CD4-positive, alpha-beta T cell (primary cell): ENCODE measurements at regions not wholly inside any gene's neighbourhood (a gene's known extent, or its start where the extent isn't known, plus 50 kb on each side); places are given as distances from the start of the nearest gene placed in this dataset.

Experiments used
- ATAC-seq: fragments of 200-7000 bp; cut with Tn5 transposase; one replicate; pipeline ENCODE4 v1.10.0; 2022; ENCODE audit warnings: mild to moderate bottlenecking; ENCODE audit not compliant: poor library complexity
- CTCF ChIA-PET: fragments of 350-600 bp; sonication (Branson Sonifier 250); formaldehyde crosslinking; loops from one replicate; lab custom pipeline; 2021; ENCODE audit warnings: antibody characterized with exemption, inconsistent platforms; lab: Charles Lee
- POLR2A ChIA-PET: fragments of 350-600 bp; sonication (Branson Sonifier 250); formaldehyde crosslinking; loops from one replicate; lab custom pipeline; 2021; ENCODE audit warnings: antibody characterized with exemption, inconsistent platforms; lab: Charles Lee
- DNase-seq, 14 experiments: peaks; one replicate each; pipeline ENCODE4 v3.0.0-alpha.2; 2013 to 2020; ENCODE audit warnings: mixed read lengths in 2 of 14
- H3K27ac ChIP-seq, 2 donors: one replicate each; pipeline versions ENCODE4 v1.5.1 to v1.7.0; 2013; ENCODE audit warnings: low read length in 2 of 2, low read depth in 1 of 2, mild to moderate bottlenecking in 1 of 2
- H3K27me3 ChIP-seq, 2 experiments: 1 replicate in 1 of 2; 2 replicates in 1 of 2; pipeline versions ENCODE4 v1.6.1 to v1.7.0; 2013; ENCODE audit warnings: low read length in 2 of 2, control low read depth in 1 of 2, mild to moderate bottlenecking in 1 of 2, moderate library complexity in 1 of 2; ENCODE audit not compliant: insufficient read depth in 2 of 2, control insufficient read depth in 1 of 2
- H3K36me3 ChIP-seq: one replicate; pipeline ENCODE4 v1.6.1; 2013; ENCODE audit warnings: low read length, control low read depth; ENCODE audit not compliant: insufficient read depth
- H3K4me1 ChIP-seq: one replicate; pipeline ENCODE4 v1.6.1; 2013; ENCODE audit warnings: low read length, control low read depth; ENCODE audit not compliant: insufficient read depth
- H3K4me3 ChIP-seq: one replicate; pipeline ENCODE4 v1.5.1; 2013; ENCODE audit warnings: mild to moderate bottlenecking, low read length, moderate library complexity
- H3K9me3 ChIP-seq, 2 experiments: 1 replicate in 1 of 2; 2 replicates in 1 of 2; pipeline versions ENCODE4 v1.6.1 to v1.7.0; 2013; ENCODE audit warnings: low read length in 2 of 2, mild to moderate bottlenecking in 2 of 2, control low read depth in 1 of 2, moderate library complexity in 1 of 2; ENCODE audit not compliant: control insufficient read depth in 1 of 2, insufficient read depth in 1 of 2
- H3K27ac Mint-ChIP-seq: one replicate; pipeline ENCODE4 v1.8.0; 2020; ENCODE audit warnings: mixed read lengths
- H3K27me3 Mint-ChIP-seq: one replicate; pipeline ENCODE4 v1.8.0; 2021; ENCODE audit warnings: mixed read lengths
- H3K36me3 Mint-ChIP-seq: one replicate; pipeline ENCODE4 v1.8.0; 2021; ENCODE audit warnings: low read depth, mixed read lengths
- H3K4me1 Mint-ChIP-seq: one replicate; pipeline ENCODE4 v1.8.0; 2021; ENCODE audit warnings: low read depth, mixed read lengths
- H3K4me3 Mint-ChIP-seq: one replicate; pipeline ENCODE4 v1.8.0; 2020; ENCODE audit warnings: mild to moderate bottlenecking, mixed read lengths
- H3K9me3 Mint-ChIP-seq: one replicate; pipeline ENCODE4 v1.8.0; 2020; ENCODE audit warnings: mixed read lengths
- intact Hi-C, 2 experiments: fragments of 100-400 bp; cut with DNase I in 1 of 2; cut with micrococcal nuclease in 1 of 2; formaldehyde crosslinking; loops; one replicate each; pipeline versions ENCODE4 v1.15.1 to v1.9.0; 2023 to 2025; cut with DNase I, micrococcal nuclease
- TF ChIP-seq, protein P1 (sequence below): fragments of 200-600 bp; IDR thresholded peaks from one replicate; pipeline ENCODE4 v1.8.0; 2022; ENCODE audit warnings: antibody characterized with exemption, mild to moderate bottlenecking

DNA sequence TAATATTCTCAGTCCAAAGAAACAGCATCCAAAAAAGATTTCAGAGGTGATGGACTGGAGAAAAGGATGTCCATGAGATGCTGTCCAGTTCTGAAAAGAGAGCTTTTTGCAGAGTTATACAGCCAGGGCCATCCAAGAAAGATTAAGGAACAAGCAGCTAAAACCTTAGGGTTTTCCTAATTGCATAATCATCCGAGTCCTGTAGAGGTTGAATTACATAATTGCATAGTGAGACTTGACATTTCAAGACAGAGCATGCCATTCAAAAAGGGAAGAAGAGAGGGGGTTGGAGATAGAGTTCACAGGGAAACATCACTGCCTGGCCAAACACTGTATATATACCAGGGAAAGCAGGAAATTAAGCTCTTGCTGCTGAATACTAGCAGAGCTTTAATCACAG, 1729.2 kb upstream of the WWC1 start:
- Histone ChIP-seq H3K4me1 (no peaks in the 10 kb centered on the region), H3K36me3 (no peaks in the 10 kb centered on the region), H3K4me3 (no peak overlapping the region), H3K27ac (no peak overlapping the region), H3K27me3 (no peaks in the 10 kb centered on the region), H3K9me3 (no peaks in the 10 kb centered on the region)
- Mint-ChIP-seq H3K4me1 (no peaks in the 10 kb centered on the region), H3K27me3 (no peaks in the 10 kb centered on the region), H3K36me3 (no peaks in the 10 kb centered on the region), H3K4me3 (no peak overlapping the region), H3K9me3 (peaks cover 8% of the 10 kb centered on the region), H3K27ac (no peak overlapping the region)
- intact Hi-C loops = no loop called here
- ATAC-seq (no peak), DNase-seq (no peak)
- TF ChIP-seq, protein P1, sequence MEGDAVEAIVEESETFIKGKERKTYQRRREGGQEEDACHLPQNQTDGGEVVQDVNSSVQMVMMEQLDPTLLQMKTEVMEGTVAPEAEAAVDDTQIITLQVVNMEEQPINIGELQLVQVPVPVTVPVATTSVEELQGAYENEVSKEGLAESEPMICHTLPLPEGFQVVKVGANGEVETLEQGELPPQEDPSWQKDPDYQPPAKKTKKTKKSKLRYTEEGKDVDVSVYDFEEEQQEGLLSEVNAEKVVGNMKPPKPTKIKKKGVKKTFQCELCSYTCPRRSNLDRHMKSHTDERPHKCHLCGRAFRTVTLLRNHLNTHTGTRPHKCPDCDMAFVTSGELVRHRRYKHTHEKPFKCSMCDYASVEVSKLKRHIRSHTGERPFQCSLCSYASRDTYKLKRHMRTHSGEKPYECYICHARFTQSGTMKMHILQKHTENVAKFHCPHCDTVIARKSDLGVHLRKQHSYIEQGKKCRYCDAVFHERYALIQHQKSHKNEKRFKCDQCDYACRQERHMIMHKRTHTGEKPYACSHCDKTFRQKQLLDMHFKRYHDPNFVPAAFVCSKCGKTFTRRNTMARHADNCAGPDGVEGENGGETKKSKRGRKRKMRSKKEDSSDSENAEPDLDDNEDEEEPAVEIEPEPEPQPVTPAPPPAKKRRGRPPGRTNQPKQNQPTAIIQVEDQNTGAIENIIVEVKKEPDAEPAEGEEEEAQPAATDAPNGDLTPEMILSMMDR = no peak
- ChIA-PET CTCF (no interaction called here), POLR2A (no interaction called here)

DNA sequence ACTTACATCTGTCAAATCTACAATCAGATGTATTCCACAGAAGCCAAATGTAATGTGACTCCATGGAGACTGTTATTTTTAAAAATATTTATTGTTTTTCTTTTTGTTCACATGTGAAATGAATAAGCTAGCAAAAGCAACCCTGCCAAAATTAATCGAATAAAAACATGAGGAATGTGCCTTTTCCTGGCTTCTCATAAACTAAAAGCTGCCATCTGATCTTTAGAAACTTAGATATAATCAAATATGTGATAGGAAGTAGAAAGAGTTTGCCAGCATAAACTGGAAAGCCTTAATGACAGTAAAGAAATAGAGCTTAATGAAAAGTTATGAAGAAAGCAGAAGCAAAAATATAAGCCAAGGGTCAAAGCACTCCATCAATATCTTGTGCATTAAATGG, 1724.7 kb upstream of the WWC1 start:
- H3K36me3 Mint-ChIP-seq = no peaks in the 10 kb centered on the region
- Histone ChIP-seq H3K4me3 (no peak overlapping the region), H3K4me1 (no peaks in the 10 kb centered on the region), H3K36me3 (no peaks in the 10 kb centered on the region), H3K9me3 (no peaks in the 10 kb centered on the region), H3K27ac (no peak overlapping the region), H3K27me3 (no peaks in the 10 kb centered on the region)
- POLR2A ChIA-PET = no interaction called here
- no peaks in the 10 kb centered on the region for H3K27me3 Mint-ChIP-seq
- DNase-seq (no peak), ATAC-seq (no peak)
- H3K9me3 Mint-ChIP-seq = peaks cover 10% of the 10 kb centered on the region
- TF ChIP-seq, protein P1 = no peak
- CTCF ChIA-PET = no interaction called here
- no peak overlapping the region for H3K4me3 Mint-ChIP-seq
- intact Hi-C loops = no loop called here
- no peak overlapping the region for H3K27ac Mint-ChIP-seq
- H3K4me1 Mint-ChIP-seq = no peaks in the 10 kb centered on the region

DNA sequence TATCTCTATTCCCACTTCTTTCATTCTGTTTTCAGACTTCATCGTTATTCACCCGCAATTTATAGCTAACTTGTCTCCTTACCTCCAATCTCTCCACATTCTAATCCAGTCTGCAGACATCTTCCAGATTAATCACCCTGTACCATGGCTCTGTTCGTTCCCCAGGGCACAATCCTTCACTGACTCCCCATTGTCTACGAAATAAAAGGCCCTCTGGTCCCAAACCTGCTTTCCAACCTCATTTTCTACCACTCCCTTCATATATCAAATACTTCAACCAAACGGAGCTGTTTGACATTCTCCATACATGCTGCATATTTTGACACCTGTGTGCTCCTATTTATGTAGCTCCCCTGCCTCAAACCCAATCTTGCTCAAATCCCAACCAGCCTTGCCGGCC, 1720.6 kb upstream of the WWC1 start:
- H3K4me1 ChIP-seq = no peaks in the 10 kb centered on the region
- H3K9me3 ChIP-seq = no peaks in the 10 kb centered on the region
- ChIA-PET CTCF (no interaction called here), POLR2A (no interaction called here)
- Mint-ChIP-seq H3K27me3 (no peaks in the 10 kb centered on the region), H3K4me3 (no peak overlapping the region), H3K4me1 (no peaks in the 10 kb centered on the region), H3K9me3 (peaks cover 17% of the 10 kb centered on the region), H3K36me3 (no peaks in the 10 kb centered on the region), H3K27ac (no peak overlapping the region)
- H3K27ac ChIP-seq = no peak overlapping the region
- intact Hi-C loops = no loop called here
- DNase-seq (no peak), ATAC-seq (no peak)
- no peak overlapping the region for H3K4me3 ChIP-seq
- no peaks in the 10 kb centered on the region for H3K27me3 ChIP-seq
- TF ChIP-seq, protein P1 = no peak
- H3K36me3 ChIP-seq = no peaks in the 10 kb centered on the region
